Gastroesophageal sphincter (tissue), 4 donors: ENCODE measurements at regions not wholly inside any gene's neighbourhood (a gene's known extent, or its start where the extent isn't known, plus 50 kb on each side); places are given as distances from the start of the nearest gene placed in this dataset.

ENCODE experiments used
- ATAC-seq: fragments of 150-250 bp; one replicate; pipeline ENCODE4 v1.9.1; 2016; ENCODE audit warnings: mild to moderate bottlenecking, moderate library complexity
- H3K27ac ChIP-seq, 4 donors: fragments of 200-600 bp; sonication (generic) in 3 of 4; 1 replicate in 3 of 4; 2 replicates in 1 of 4; pipeline ENCODE4 v1.5.1; 2016 to 2019
- H3K27me3 ChIP-seq: fragments of 200-600 bp; sonication (generic); one replicate; pipeline ENCODE4 v1.5.1; 2019
- H3K36me3 ChIP-seq, 2 donors: fragments of 200-600 bp; sonication (generic); one replicate each; pipeline ENCODE4 v1.5.1; 2019; ENCODE audit warnings: control low read depth in 1 of 2
- H3K4me1 ChIP-seq, 3 donors: fragments of 200-600 bp; sonication (generic); 1 replicate in 2 of 3; 2 replicates in 1 of 3; pipeline ENCODE4 v1.5.1; 2016 to 2019; ENCODE audit warnings: control low read depth in 2 of 3
- H3K4me3 ChIP-seq, 2 donors: fragments of 200-600 bp; sonication (generic); one replicate each; pipeline ENCODE4 v1.5.1; 2019; ENCODE audit warnings: mild to moderate bottlenecking in 1 of 2, moderate library complexity in 1 of 2
- H3K9me3 ChIP-seq, 3 donors: fragments of 200-600 bp; sonication (generic); one replicate each; pipeline ENCODE4 v1.5.1; 2017 to 2019; ENCODE audit warnings: control low read depth in 2 of 3
- EP300 ChIP-seq: sonication (generic); formaldehyde crosslinking; IDR thresholded peaks from one replicate; pipeline ENCODE4 v1.6.1; 2017; ENCODE audit warnings: antibody characterized with exemption, mild to moderate bottlenecking
- POLR2A ChIP-seq, 2 donors: fragments of 450-650 bp; IDR thresholded peaks; one replicate each; pipeline ENCODE4 v1.6.1; 2017; ENCODE audit warnings: antibody characterized with exemption in 2 of 2, mild to moderate bottlenecking in 2 of 2, moderate library complexity in 1 of 2
- POLR2AphosphoS5 ChIP-seq: sonication (generic); formaldehyde crosslinking; IDR thresholded peaks from one replicate; pipeline ENCODE4 v1.6.1; 2017; ENCODE audit warnings: antibody characterized with exemption
- WGBS, 2 donors: methylation state at CpG; one replicate each; pipeline ENCODE4 v1.1.5; 2018; ENCODE audit warnings: low coverage in 1 of 2; 5-methylcytosine and 5-hydroxymethylcytosine counted together
- TF ChIP-seq, protein P1 (sequence below), 4 experiments: fragments of 200-600 bp in 2 of 4; fragments of 450-650 bp in 2 of 4; sonication (generic) in 1 of 4; IDR thresholded peaks; one replicate each; pipeline ENCODE4 v1.5.1; 2017 to 2019; ENCODE audit warnings: antibody characterized with exemption in 4 of 4, mild to moderate bottlenecking in 2 of 4, moderate library complexity in 2 of 4

DNA sequence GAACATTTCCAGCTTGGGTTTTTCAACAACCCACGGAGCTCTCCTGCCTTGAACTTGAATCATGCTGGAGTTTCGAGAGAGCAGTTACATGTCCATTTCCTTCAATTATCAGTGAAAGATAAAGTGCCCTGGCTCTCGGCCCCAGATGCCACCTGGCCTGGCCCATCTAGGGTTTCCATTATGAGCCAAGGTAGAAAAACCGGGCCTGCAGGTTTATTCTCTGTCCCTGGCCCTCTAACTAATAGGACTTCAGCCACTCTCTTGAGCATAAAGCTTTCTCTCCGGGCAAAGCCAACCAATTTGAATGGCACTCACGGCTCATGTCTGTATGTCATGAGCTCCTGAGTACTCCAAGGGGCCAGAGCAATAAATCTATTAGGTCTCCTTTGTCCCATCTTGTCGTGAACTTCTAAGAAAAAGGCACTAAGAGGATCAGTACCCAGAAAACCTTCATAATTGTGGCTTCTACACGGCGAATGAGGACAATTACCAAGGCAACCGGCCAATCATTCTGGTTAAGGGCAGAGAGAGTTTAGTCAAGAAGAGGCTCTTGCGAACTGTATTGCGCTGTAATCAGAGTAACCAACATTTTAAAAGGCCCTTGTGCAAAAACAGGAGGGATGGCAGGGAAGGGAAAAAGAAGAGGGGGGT is 392.3 kb downstream of the MED13L start:
- H3K27me3 ChIP-seq, result peaks cover 44% of the 10 kb centered on the region
- H3K27ac ChIP-seq, result no peak overlapping the region
- H3K4me1 ChIP-seq, result no peaks in the 10 kb centered on the region
- 84 to 92% methylated on average over 5 to 6 of the region's 12 CpGs for WGBS, 2 donors
- ATAC-seq, result no peak
- H3K9me3 ChIP-seq, result peaks cover 0 to 6% (median 0%) of the 10 kb centered on the region in 3 donors
- no peaks in the 10 kb centered on the region for H3K36me3 ChIP-seq
- H3K4me3 ChIP-seq, result no peak overlapping the region
- no peak for TF ChIP-seq POLR2AphosphoS5
- TF ChIP-seq POLR2A (IDR thresholded peaks at IDR 0.05), result no peak

DNA sequence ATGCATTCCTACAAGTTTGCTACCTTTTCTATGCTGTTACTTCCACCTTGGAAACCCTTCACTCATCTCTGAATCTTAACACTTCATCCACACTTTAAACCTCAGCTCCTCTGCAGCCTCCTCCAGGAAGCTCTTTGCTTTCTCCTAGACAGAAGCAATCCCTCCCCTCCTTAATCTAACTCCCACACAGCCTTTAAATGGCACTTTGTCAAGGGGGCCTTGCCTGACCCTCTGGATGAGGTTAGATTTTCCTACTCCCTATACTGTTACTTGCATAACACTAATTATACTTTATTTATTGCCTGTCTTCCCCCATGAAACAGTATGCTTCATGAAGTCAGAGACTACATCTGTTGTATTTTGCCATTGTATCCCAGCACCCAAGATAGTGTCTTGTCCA is 394.6 kb downstream of the MED13L start:
- H3K4me3 ChIP-seq, result no peak overlapping the region
- H3K27ac ChIP-seq, result no peak overlapping the region
- no peaks in the 10 kb centered on the region for H3K4me1 ChIP-seq
- peaks cover 50% of the 10 kb centered on the region for H3K27me3 ChIP-seq
- TF ChIP-seq EP300 (no peak), POLR2AphosphoS5 (no peak), POLR2A (IDR thresholded peaks at IDR 0.05) (no peak)
- TF ChIP-seq, protein P1, sequence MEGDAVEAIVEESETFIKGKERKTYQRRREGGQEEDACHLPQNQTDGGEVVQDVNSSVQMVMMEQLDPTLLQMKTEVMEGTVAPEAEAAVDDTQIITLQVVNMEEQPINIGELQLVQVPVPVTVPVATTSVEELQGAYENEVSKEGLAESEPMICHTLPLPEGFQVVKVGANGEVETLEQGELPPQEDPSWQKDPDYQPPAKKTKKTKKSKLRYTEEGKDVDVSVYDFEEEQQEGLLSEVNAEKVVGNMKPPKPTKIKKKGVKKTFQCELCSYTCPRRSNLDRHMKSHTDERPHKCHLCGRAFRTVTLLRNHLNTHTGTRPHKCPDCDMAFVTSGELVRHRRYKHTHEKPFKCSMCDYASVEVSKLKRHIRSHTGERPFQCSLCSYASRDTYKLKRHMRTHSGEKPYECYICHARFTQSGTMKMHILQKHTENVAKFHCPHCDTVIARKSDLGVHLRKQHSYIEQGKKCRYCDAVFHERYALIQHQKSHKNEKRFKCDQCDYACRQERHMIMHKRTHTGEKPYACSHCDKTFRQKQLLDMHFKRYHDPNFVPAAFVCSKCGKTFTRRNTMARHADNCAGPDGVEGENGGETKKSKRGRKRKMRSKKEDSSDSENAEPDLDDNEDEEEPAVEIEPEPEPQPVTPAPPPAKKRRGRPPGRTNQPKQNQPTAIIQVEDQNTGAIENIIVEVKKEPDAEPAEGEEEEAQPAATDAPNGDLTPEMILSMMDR (IDR thresholded peaks at IDR 0.05), result no peak
- peaks cover 0 to 6% (median 0%) of the 10 kb centered on the region in 3 donors for H3K9me3 ChIP-seq
- no peaks in the 10 kb centered on the region for H3K36me3 ChIP-seq
- no peak for ATAC-seq

DNA sequence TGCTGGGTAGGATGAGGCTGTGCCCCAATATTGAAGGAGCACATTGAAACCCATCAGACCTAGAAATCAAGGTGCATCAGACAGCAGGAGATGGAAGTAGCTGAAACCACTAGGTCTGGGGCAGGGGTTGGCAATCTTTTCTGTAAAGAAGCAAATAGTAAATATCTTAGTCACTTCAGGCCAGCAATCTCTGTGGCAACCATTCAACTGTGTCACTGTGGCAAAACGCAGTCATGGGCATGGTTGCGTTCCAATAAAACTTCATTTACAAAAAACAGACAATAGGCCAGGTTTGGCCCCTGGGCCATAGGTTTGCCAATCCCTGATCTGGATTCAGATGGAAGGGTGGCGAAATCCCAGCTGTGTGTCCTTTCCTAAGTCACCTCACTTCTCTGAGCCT is 397.3 kb downstream of the MED13L start:
- H3K4me3 ChIP-seq, result no peak overlapping the region
- TF ChIP-seq EP300 (no peak), POLR2A (IDR thresholded peaks at IDR 0.05) (no peak)
- H3K27ac ChIP-seq, result no peak overlapping the region
- ATAC-seq, result no peak
- no peaks in the 10 kb centered on the region for H3K36me3 ChIP-seq
- peaks cover 0 to 11% (median 0%) of the 10 kb centered on the region in 3 donors for H3K9me3 ChIP-seq
- H3K4me1 ChIP-seq, result no peaks in the 10 kb centered on the region
- peaks cover 27% of the 10 kb centered on the region for H3K27me3 ChIP-seq
- WGBS, 2 donors, result 90 to 100% methylated on average over 1 to 2 of the region's 3 CpGs

DNA sequence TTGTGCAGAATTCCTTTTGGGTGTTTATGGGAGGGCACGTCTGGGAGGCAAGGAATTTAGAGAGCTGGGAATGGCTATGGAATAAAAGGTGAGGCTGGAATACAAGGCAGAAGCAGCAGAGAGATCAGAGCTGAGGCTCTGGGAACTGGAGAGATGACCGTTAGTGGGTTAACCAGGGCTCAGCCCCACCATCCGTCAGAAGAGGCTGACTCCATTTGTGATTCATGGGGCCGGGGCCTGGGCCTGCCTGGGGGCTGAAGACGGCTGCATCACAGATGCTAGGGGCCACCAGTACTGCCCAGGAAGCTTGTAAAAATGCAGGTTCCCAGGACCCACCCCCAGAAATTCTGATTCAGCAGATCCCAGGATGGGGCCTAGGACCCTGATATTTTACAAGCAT is 398.1 kb downstream of the MED13L start:
- Histone ChIP-seq H3K27me3 (peaks cover 22% of the 10 kb centered on the region), H3K9me3 (peaks cover 0 to 11% (median 0%) of the 10 kb centered on the region in 3 donors), H3K4me3 (no peak overlapping the region), H3K36me3 (no peaks in the 10 kb centered on the region), H3K27ac (no peak overlapping the region), H3K4me1 (no peaks in the 10 kb centered on the region)
- WGBS, 2 donors, result 61 to 83% methylated on average over 1 to 4 of the region's 5 CpGs
- TF ChIP-seq EP300 (no peak), POLR2A (IDR thresholded peaks at IDR 0.05) (no peak), POLR2AphosphoS5 (no peak)
- TF ChIP-seq, protein P1 (IDR thresholded peaks at IDR 0.05), result no peak
- ATAC-seq, result no peak

DNA sequence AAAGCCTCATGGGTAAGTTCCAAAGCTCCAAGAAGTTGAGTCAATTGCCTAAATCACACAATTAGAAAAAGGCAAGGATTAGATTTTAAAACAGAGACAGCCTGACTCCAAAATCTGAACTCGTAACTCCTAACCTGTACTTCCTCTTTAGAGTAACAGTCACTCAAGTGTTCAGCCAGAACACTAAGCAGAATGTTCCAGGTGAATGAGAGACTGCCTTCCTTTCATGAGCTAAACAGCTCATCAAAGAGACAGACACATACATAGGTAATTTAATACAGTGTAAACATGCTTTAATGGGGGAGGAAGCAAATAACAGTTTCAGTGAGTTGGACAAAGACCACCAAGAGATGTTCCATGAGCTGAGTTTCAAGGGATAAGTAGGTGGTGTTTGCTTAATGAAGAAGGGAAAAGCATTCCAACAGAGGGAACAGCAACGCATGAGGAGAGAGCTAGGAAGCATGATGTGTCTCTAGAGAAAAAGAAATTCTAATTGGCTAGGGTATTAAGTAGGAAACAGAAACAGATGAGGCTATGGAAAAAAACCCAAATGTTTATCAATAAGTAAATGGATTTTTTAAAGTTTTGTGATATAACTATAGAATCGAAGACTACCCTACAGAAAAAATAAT is 403.9 kb downstream of the MED13L start:
- Histone ChIP-seq H3K4me3 (no peak overlapping the region), H3K27ac (no peak overlapping the region), H3K27me3 (peaks cover 39% of the 10 kb centered on the region), H3K9me3 (peaks cover 0 to 5% (median 0%) of the 10 kb centered on the region in 3 donors), H3K36me3 (no peaks in the 10 kb centered on the region), H3K4me1 (no peaks in the 10 kb centered on the region)
- no peak for ATAC-seq
- WGBS, 2 donors, result 84 to 90% methylated on average over 3 of the region's 3 CpGs
- no peak for TF ChIP-seq EP300
- no peak for TF ChIP-seq POLR2A (IDR thresholded peaks at IDR 0.05)
- TF ChIP-seq POLR2AphosphoS5, result no peak
- TF ChIP-seq, protein P1 (IDR thresholded peaks at IDR 0.05), result no peak

DNA sequence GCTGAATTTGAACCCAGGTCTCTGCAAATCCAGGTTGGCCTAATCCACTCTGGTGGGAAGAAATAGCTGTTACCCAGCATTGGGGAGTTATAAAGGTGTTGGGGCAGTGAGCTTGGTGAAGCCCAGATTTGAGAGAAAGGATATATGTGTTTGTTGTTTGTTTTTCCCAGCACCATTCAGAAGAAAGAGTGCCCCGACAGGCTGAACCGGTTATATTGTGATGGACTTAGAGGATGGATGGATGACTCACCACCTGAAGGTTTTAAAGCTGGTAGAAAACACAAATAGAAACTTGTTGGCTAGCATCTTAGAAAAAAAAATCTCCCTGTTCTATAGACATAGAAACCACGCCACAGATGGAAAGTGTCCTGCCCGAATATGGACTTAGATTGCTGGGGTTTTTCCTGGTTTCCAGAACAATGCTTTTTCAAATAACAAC is 404.6 kb downstream of the MED13L start:
- WGBS, 2 donors, result 50 to 53% methylated on average over 4 of the region's 4 CpGs

More for the DNA sequence above, 404.6 kb downstream of the MED13L start:
- H3K4me1 ChIP-seq, result no peaks in the 10 kb centered on the region
- H3K4me3 ChIP-seq, result no peak overlapping the region
- no peak for ATAC-seq
- H3K36me3 ChIP-seq, result no peaks in the 10 kb centered on the region
- H3K27me3 ChIP-seq, result peaks cover 45% of the 10 kb centered on the region
- H3K27ac ChIP-seq, result no peak overlapping the region
- TF ChIP-seq POLR2AphosphoS5, result no peak
- TF ChIP-seq, protein P1 (IDR thresholded peaks at IDR 0.05), result no peak
- no peak for TF ChIP-seq EP300
- no peak for TF ChIP-seq POLR2A (IDR thresholded peaks at IDR 0.05)
- peaks cover 0 to 5% (median 0%) of the 10 kb centered on the region in 3 donors for H3K9me3 ChIP-seq
